OCI-LY7 (cell line): ENCODE measurements at regions not wholly inside any gene's neighbourhood (a gene's known extent, or its start where the extent isn't known, plus 50 kb on each side); places are given as distances from the start of the nearest gene placed in this dataset.

Experiments used
- CTCF ChIP-seq: fragments of 200-600 bp; sonication (generic); conservative IDR thresholded peaks from 2 replicates; pipeline ENCODE4 v1.5.1; 2014; ENCODE audit warnings: mild to moderate bottlenecking, antibody characterized with exemption, low read length, moderate library complexity, mixed read lengths
- EZH2phosphoT487 ChIP-seq: fragments of 200-600 bp; sonication (generic); IDR thresholded peaks from 2 replicates; pipeline ENCODE4 v1.6.1; 2018; ENCODE audit warnings: low read depth, borderline replicate concordance, mild to moderate bottlenecking, mixed run types, antibody characterized with exemption, low read length, moderate library complexity, mixed read lengths

DNA sequence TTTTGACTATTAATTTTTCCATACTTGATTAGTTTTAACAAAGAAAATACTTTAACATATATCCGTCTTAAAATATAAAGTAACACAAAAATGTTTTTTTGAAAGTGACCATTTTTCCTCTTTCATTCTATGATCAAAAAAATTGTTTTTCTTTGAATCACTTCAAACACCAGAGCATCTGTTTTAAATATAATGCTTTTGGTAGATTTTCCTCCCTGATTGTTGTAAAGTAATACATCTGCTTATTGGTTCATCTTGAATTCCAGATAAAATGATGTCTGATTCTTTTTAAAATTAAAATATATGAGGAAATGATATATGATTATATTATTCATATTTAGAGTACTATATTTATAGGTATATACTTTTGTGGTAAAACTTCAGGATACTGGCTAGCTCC, 76.2 kb upstream of the LPAR1 start:
- TF ChIP-seq CTCF (no peak), EZH2phosphoT487 (no peak)
